Immature natural killer cell (primary cell): ENCODE measurements at regions not wholly inside any gene's neighbourhood (a gene's known extent, or its start where the extent isn't known, plus 50 kb on each side); places are given as distances from the start of the nearest gene placed in this dataset.

Experiments used
- DNase-seq, 3 donors: peaks; one replicate each; pipeline ENCODE4 v3.0.0; 2022; ENCODE audit warnings: mixed read lengths in 1 of 3
- H3K27ac Mint-ChIP-seq, 6 donors: one replicate each; pipeline ENCODE4 v1.8.0; 2020; ENCODE audit warnings: mixed read lengths in 6 of 6, mild to moderate bottlenecking in 5 of 6, inconsistent platforms in 4 of 6, moderate library complexity in 3 of 6
- H3K27me3 Mint-ChIP-seq, 3 donors: one replicate each; pipeline ENCODE4 v1.8.0; 2020 to 2021; ENCODE audit warnings: low read depth in 3 of 3, mild to moderate bottlenecking in 3 of 3, mixed read lengths in 3 of 3, moderate library complexity in 3 of 3, inconsistent platforms in 1 of 3
- H3K36me3 Mint-ChIP-seq, 3 donors: one replicate each; pipeline ENCODE4 v1.8.0; 2020; ENCODE audit warnings: mixed read lengths in 3 of 3, inconsistent platforms in 2 of 3, mild to moderate bottlenecking in 2 of 3
- H3K4me1 Mint-ChIP-seq, 2 donors: one replicate each; pipeline ENCODE4 v1.8.0; 2020; ENCODE audit warnings: inconsistent platforms in 2 of 2, mild to moderate bottlenecking in 2 of 2, mixed read lengths in 2 of 2, moderate library complexity in 1 of 2
- H3K4me3 Mint-ChIP-seq, 5 donors: one replicate each; pipeline ENCODE4 v1.8.0; 2020; ENCODE audit warnings: mild to moderate bottlenecking in 5 of 5, mixed read lengths in 5 of 5, inconsistent platforms in 3 of 5, moderate library complexity in 3 of 5
- H3K9me3 Mint-ChIP-seq, 6 donors: one replicate each; pipeline ENCODE4 v1.8.0; 2020; ENCODE audit warnings: mild to moderate bottlenecking in 6 of 6, mixed read lengths in 6 of 6, inconsistent platforms in 4 of 6, moderate library complexity in 3 of 6

GRCh38 chr5:135242866-135243555 is 156.0 kb downstream of the MACROH2A1 start:
- Mint-ChIP-seq H3K9me3 (no peaks in the 10 kb centered on the region), H3K27ac (no peak overlapping the region), H3K36me3 (no peaks in the 10 kb centered on the region), H3K4me1 (no peaks in the 10 kb centered on the region), H3K27me3 (peaks cover 0 to 10% (median 2%) of the 10 kb centered on the region in 3 donors), H3K4me3 (no peak overlapping the region)
- no peak for DNase-seq

- Mint-ChIP-seq H3K27ac (no peak overlapping the region), H3K4me1 (no peaks in the 10 kb centered on the region), H3K36me3 (no peaks in the 10 kb centered on the region), H3K27me3 (peaks cover 0 to 10% (median 2%) of the 10 kb centered on the region in 3 donors), H3K4me3 (no peak overlapping the region), H3K9me3 (no peaks in the 10 kb centered on the region)
- no peak for DNase-seq
Observed at GRCh38 chr5:135242021-135242865, 156.8 kb downstream of the MACROH2A1 start.

- no peaks in the 10 kb centered on the region for H3K9me3 Mint-ChIP-seq
- H3K36me3 Mint-ChIP-seq, result no peaks in the 10 kb centered on the region
- H3K27ac Mint-ChIP-seq, result no peak overlapping the region
- DNase-seq, result no peak
- peaks cover 0 to 10% (median 2%) of the 10 kb centered on the region in 3 donors for H3K27me3 Mint-ChIP-seq
- H3K4me3 Mint-ChIP-seq, result no peak overlapping the region
- H3K4me1 Mint-ChIP-seq, result no peaks in the 10 kb centered on the region
Observed at GRCh38 chr5:135241536-135241935, 157.5 kb downstream of the MACROH2A1 start.

- Mint-ChIP-seq H3K36me3 (no peaks in the 10 kb centered on the region), H3K27ac (no peak overlapping the region), H3K27me3 (peaks cover 0 to 13% (median 2%) of the 10 kb centered on the region in 3 donors), H3K4me3 (no peak overlapping the region), H3K4me1 (no peaks in the 10 kb centered on the region), H3K9me3 (no peaks in the 10 kb centered on the region)
- no peak for DNase-seq
Observed at GRCh38 chr5:135240781-135241360, 158.2 kb downstream of the MACROH2A1 start.

- H3K9me3 Mint-ChIP-seq, result no peaks in the 10 kb centered on the region
- H3K4me1 Mint-ChIP-seq, result no peaks in the 10 kb centered on the region
- DNase-seq, result no peak
- H3K36me3 Mint-ChIP-seq, result no peaks in the 10 kb centered on the region
- no peak overlapping the region for H3K4me3 Mint-ChIP-seq
- no peak overlapping the region for H3K27ac Mint-ChIP-seq
- peaks cover 0 to 9% (median 2%) of the 10 kb centered on the region in 3 donors for H3K27me3 Mint-ChIP-seq
Observed at GRCh38 chr5:135240283-135240633, 158.8 kb downstream of the MACROH2A1 start.

- Mint-ChIP-seq H3K4me1 (no peaks in the 10 kb centered on the region), H3K9me3 (no peaks in the 10 kb centered on the region), H3K4me3 (no peak overlapping the region), H3K27me3 (peaks cover 0 to 7% (median 2%) of the 10 kb centered on the region in 3 donors), H3K27ac (no peak overlapping the region), H3K36me3 (no peaks in the 10 kb centered on the region)
- DNase-seq, result no peak
Observed at GRCh38 chr5:135239453-135240282, 159.4 kb downstream of the MACROH2A1 start.

GRCh38 chr5:135238622-135239452 is 160.2 kb downstream of the MACROH2A1 start:
- Mint-ChIP-seq H3K36me3 (no peaks in the 10 kb centered on the region), H3K4me3 (no peak overlapping the region), H3K27me3 (peaks cover 0 to 7% (median under 1%) of the 10 kb centered on the region in 3 donors), H3K27ac (no peak overlapping the region), H3K4me1 (no peaks in the 10 kb centered on the region), H3K9me3 (no peaks in the 10 kb centered on the region)
- DNase-seq, result no peak

- no peak overlapping the region for H3K4me3 Mint-ChIP-seq
- no peak overlapping the region for H3K27ac Mint-ChIP-seq
- H3K4me1 Mint-ChIP-seq, result no peaks in the 10 kb centered on the region
- no peak for DNase-seq
- H3K36me3 Mint-ChIP-seq, result no peaks in the 10 kb centered on the region
- H3K9me3 Mint-ChIP-seq, result no peaks in the 10 kb centered on the region
- H3K27me3 Mint-ChIP-seq, result peaks cover 0 to 7% (median 0%) of the 10 kb centered on the region in 3 donors
Observed at GRCh38 chr5:135237748-135238103, 161.3 kb downstream of the MACROH2A1 start.

GRCh38 chr5:135236908-135237747 is 161.9 kb downstream of the MACROH2A1 start:
- Mint-ChIP-seq H3K36me3 (no peaks in the 10 kb centered on the region), H3K4me1 (no peaks in the 10 kb centered on the region), H3K27ac (no peak overlapping the region), H3K9me3 (no peaks in the 10 kb centered on the region), H3K4me3 (no peak overlapping the region), H3K27me3 (peaks cover 0 to 7% (median 0%) of the 10 kb centered on the region in 3 donors)
- DNase-seq, result no peak

- Mint-ChIP-seq H3K4me3 (no peak overlapping the region), H3K4me1 (no peaks in the 10 kb centered on the region), H3K27ac (peak overlapping the region in 1 of 6 donors; percentile 10), H3K27me3 (peaks cover 0 to 7% (median 0%) of the 10 kb centered on the region in 3 donors), H3K9me3 (no peaks in the 10 kb centered on the region), H3K36me3 (no peaks in the 10 kb centered on the region)
- no peak for DNase-seq
Observed at GRCh38 chr5:135236228-135236907, 162.7 kb downstream of the MACROH2A1 start.

GRCh38 chr5:135235551-135236227 is 163.3 kb downstream of the MACROH2A1 start:
- peaks cover 0 to 7% (median 2%) of the 10 kb centered on the region in 3 donors for H3K27me3 Mint-ChIP-seq
- no peaks in the 10 kb centered on the region for H3K9me3 Mint-ChIP-seq
- H3K36me3 Mint-ChIP-seq, result no peaks in the 10 kb centered on the region
- no peak overlapping the region for H3K4me3 Mint-ChIP-seq
- H3K27ac Mint-ChIP-seq, result peak overlapping the region in 1 of 6 donors; percentile 10
- DNase-seq, result no peak
- no peaks in the 10 kb centered on the region for H3K4me1 Mint-ChIP-seq
